Nephron (organoid): ENCODE measurements at regions not wholly inside any gene's neighbourhood (a gene's known extent, or its start where the extent isn't known, plus 50 kb on each side); places are given as distances from the start of the nearest gene placed in this dataset.

Experiments
- H3K27ac Mint-ChIP-seq, 3 experiments: 2 replicates each; pipeline ENCODE4 v1.8.0; 2020; ENCODE audit warnings: mixed read lengths in 3 of 3, mild to moderate bottlenecking in 2 of 3, moderate library complexity in 1 of 3
- H3K27me3 Mint-ChIP-seq: 2 replicates; pipeline ENCODE4 v1.8.0; 2021; ENCODE audit warnings: low read depth, mild to moderate bottlenecking, moderate library complexity, mixed read lengths
- H3K36me3 Mint-ChIP-seq: 2 replicates; pipeline ENCODE4 v1.8.0; 2020; ENCODE audit warnings: low read depth, mixed read lengths
- H3K4me1 Mint-ChIP-seq: 2 replicates; pipeline ENCODE4 v1.8.0; 2020; ENCODE audit warnings: mixed read lengths
- H3K4me3 Mint-ChIP-seq, 3 experiments: 2 replicates each; pipeline ENCODE4 v1.8.0; 2020; ENCODE audit warnings: mild to moderate bottlenecking in 3 of 3, mixed read lengths in 3 of 3, moderate library complexity in 2 of 3
- H3K9me3 Mint-ChIP-seq: 2 replicates; pipeline ENCODE4 v1.8.0; 2020; ENCODE audit warnings: mixed read lengths
- CTCF ChIP-seq, 3 experiments: fragments of 200-600 bp; sonication (generic); IDR thresholded peaks; one replicate each; pipeline ENCODE4 v1.5.0; 2021; ENCODE audit warnings: antibody characterized with exemption in 3 of 3; ENCODE audit not compliant: unreplicated experiment in 3 of 3

- Mint-ChIP-seq H3K9me3 (peaks cover 7% of the 10 kb centered on the region), H3K4me1 (peaks cover 52% of the 10 kb centered on the region), H3K36me3 (no peaks in the 10 kb centered on the region), H3K4me3 (no peak overlapping the region), H3K27ac (no peak overlapping the region), H3K27me3 (peaks cover 5% of the 10 kb centered on the region)
- TF ChIP-seq CTCF (IDR thresholded peaks at IDR 0.05; ENCODE audit: unreplicated experiment in 3 of 3): no peak
These were observed 193.7 kb downstream of the TTC39B start for GRCh38 chr9:15113288-15113687.

- no peak overlapping the region for H3K4me3 Mint-ChIP-seq
- peaks cover 5% of the 10 kb centered on the region for H3K27me3 Mint-ChIP-seq
- no peak for TF ChIP-seq CTCF (IDR thresholded peaks at IDR 0.05; ENCODE audit: unreplicated experiment in 3 of 3)
- H3K27ac Mint-ChIP-seq: peak overlapping the region; percentile 28 to 43 (median 36)
- peaks cover 35% of the 10 kb centered on the region for H3K4me1 Mint-ChIP-seq
- peaks cover 16% of the 10 kb centered on the region for H3K9me3 Mint-ChIP-seq
- peaks cover 4% of the 10 kb centered on the region for H3K36me3 Mint-ChIP-seq
These were observed 195.9 kb downstream of the TTC39B start for GRCh38 chr9:15111071-15111470.

- Mint-ChIP-seq H3K4me1 (peaks cover 24% of the 10 kb centered on the region), H3K36me3 (peaks cover 4% of the 10 kb centered on the region), H3K27ac (no peak overlapping the region), H3K27me3 (no peaks in the 10 kb centered on the region), H3K4me3 (no peak overlapping the region), H3K9me3 (peaks cover 18% of the 10 kb centered on the region)
- TF ChIP-seq CTCF (IDR thresholded peaks at IDR 0.05; ENCODE audit: unreplicated experiment in 3 of 3): peak; percentile 54 to 70 (median 66)
These were observed 194.7 kb upstream of the FREM1 start for GRCh38 chr9:15104826-15105420.

GRCh38 chr9:15103290-15103689, 193.1 kb upstream of the FREM1 start:
- Mint-ChIP-seq H3K4me1 (peaks cover 26% of the 10 kb centered on the region), H3K9me3 (peaks cover 12% of the 10 kb centered on the region), H3K4me3 (no peak overlapping the region), H3K27me3 (no peaks in the 10 kb centered on the region), H3K27ac (peak overlapping the region in 1 of 3 experiments; percentile 25), H3K36me3 (peaks cover 4% of the 10 kb centered on the region)
- no peak for TF ChIP-seq CTCF (IDR thresholded peaks at IDR 0.05; ENCODE audit: unreplicated experiment in 3 of 3)

GRCh38 chr9:15101095-15101494, 190.9 kb upstream of the FREM1 start:
- TF ChIP-seq CTCF (IDR thresholded peaks at IDR 0.05; ENCODE audit: unreplicated experiment in 3 of 3): no peak
- peaks cover 6% of the 10 kb centered on the region for H3K9me3 Mint-ChIP-seq
- no peaks in the 10 kb centered on the region for H3K27me3 Mint-ChIP-seq
- H3K27ac Mint-ChIP-seq: peak overlapping the region; percentile 83 to 93 (median 89)
- peaks cover 31% of the 10 kb centered on the region for H3K4me1 Mint-ChIP-seq
- no peaks in the 10 kb centered on the region for H3K36me3 Mint-ChIP-seq
- H3K4me3 Mint-ChIP-seq: peak overlapping the region in 1 of 3 experiments; percentile 1

- Mint-ChIP-seq H3K36me3 (no peaks in the 10 kb centered on the region), H3K4me1 (peaks cover 31% of the 10 kb centered on the region), H3K27me3 (no peaks in the 10 kb centered on the region), H3K4me3 (no peak overlapping the region), H3K27ac (peak overlapping the region; percentile 83 to 93 (median 89)), H3K9me3 (peaks cover 6% of the 10 kb centered on the region)
- no peak for TF ChIP-seq CTCF (IDR thresholded peaks at IDR 0.05; ENCODE audit: unreplicated experiment in 3 of 3)
These were observed 190.3 kb upstream of the FREM1 start for GRCh38 chr9:15100571-15100970.
